Fibroblast of skin of right quadriceps (primary cell): ENCODE measurements at regions not wholly inside any gene's neighbourhood (a gene's known extent, or its start where the extent isn't known, plus 50 kb on each side); places are given as distances from the start of the nearest gene placed in this dataset.
"Not testable (repeated sequence)": the region's sequence is repeated elsewhere in the genome, so short reads cannot be mapped to it uniquely, and the experiment has no call there.

Source experiments
- DNase-seq: peaks from one replicate; pipeline ENCODE4 v3.0.0-alpha.2; 2013

DNA sequence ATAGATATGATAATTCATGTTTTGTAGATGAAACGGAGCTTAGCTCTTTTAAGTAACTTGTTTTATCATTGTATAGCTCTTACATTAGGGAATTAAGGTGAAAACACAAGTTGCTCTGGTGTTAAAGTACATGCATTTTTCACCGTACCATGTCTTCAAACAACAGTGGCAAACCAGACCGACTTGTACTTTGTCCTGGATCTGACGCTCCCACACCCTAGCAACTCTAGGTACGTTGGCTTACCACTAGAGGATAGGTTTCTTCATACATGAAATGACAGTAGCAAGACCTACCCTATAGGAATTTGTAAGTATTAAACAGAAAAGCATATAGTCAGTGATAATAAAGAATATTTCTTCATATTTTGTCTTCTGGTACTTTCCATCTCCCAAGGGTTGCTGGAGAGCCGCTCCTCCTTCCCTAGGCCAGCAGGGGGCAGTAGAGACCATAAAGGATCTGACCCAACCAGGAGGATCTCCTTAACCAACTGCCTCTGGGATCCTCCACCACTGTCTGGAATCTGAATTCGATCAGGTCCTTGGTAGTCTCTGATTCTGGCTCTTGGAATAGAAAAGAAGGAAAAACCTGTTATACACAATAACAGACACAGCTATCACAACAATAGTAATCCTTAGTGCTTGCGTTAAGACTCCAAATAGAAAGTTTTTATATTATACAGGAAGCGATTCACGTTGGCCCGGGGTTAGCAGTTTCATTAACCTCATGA is 136.7 kb downstream of the CAVIN4 start:
- DNase-seq: peak; percentile 49

DNA sequence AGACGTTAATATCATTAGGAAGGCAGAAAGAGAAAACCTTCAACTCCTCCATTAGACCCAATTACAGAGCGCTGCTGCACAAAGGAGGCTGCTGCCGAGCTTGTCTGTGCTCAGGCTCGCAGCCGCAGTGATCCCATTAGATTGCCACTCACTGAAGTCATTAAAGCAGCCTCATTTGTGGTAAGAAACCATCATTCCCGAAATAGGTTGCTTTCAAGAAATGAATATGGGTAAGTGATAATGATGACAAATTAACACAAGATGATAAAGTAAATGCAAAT is 137.2 kb downstream of the CAVIN4 start:
- DNase-seq: no peak

DNA sequence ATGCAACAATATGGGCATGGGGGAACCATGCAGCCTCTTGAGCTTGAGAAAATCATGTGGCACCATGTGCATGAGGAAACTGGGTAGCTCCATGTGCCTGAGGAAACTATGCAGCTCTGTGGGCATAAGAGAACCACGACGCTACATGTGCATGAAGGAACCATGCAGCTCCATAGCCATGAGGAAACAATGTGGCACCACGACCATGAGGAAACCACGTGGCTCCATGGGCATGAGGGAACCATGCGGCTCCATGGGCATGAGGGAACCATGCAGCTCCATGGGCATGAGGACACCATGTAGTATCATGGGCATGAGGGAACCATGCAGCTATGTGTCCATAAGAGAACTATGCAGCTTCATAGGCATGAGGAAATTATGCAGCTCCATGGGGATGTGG is 140.8 kb downstream of the CAVIN4 start:
- no peak for DNase-seq

DNA sequence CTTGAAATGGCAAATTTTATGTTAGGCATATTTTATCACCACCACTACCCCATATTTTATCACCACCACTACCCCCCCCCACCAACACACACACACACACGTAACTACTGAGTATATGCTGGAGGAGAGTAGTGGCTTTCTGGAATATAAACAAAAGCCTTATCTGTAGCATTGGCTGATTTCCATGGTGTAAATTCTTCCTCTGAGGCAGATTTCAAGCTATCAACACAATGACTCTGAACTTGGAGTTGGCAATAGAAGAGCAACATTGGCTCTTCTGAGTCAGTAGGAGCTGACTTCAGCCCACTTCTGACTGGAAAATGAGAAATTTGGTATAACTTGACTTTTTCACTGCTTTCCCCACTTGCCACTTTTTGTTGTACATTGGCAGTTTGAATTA is 143.0 kb downstream of the CAVIN4 start:
- DNase-seq: peak; percentile 53

DNA sequence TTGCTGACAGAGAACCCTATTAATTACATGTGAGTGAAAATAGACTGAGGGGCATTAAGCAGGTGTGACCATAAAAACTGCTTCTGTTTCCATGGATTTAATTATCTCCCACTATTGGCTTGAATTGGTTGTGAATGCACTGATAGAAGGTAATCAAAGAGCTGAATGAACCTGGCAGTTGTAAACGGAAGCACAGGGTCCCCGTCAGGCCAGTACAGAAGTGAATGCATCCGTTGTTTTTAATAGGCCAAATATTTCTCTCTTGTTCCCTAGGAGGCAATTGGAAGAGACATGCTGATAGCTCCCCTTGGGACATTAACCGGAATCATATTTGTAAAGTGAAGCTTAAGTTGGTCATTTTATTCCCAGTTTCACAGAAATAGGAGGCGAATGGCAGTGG is 147.0 kb downstream of the CAVIN4 start:
- DNase-seq: no peak

DNA sequence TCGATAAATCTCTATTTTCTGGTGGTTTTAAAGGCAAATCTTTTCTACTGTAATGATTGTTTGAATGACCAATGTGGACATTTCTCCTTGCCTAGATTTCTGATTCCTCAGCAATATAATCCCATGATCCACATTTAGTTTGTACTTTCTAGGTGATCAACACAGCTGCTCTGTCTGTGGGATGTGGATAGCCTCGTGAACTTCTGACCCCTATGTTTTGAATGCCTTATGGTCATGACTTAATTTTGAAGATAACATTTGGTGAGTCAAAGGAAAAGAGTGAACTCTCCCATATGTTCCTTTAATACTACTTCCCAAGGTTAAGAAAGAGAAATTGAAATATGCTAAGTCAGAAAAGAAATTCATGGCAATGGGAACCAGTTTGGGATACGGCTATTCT is 147.5 kb downstream of the CAVIN4 start:
- DNase-seq: no peak

DNA sequence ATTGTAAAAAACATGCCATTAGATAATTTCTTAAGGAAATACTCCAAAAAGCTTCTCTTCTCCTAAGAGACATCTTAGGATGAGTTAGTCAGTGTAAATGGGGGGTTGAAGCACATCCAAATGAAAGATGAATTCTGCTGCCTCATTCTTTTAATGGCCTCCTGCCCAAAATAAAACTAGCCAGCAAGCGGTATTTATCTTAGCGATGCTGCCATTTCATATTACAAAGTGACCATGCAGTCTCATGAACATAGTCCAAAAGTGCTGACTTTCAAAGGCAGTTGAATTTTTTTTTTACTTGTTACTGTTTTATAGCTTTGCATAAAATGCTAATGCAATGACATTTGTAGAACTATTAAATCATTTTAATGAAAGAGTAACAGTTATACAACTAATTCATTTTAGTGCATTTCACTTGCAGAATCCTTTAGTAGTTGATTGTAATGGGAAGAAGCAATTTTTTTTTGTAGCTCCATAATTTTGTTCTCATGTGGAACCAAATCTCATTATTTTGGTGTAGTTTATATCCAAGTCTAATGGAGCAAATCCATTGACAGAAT is 151.5 kb downstream of the CAVIN4 start:
- no peak for DNase-seq

DNA sequence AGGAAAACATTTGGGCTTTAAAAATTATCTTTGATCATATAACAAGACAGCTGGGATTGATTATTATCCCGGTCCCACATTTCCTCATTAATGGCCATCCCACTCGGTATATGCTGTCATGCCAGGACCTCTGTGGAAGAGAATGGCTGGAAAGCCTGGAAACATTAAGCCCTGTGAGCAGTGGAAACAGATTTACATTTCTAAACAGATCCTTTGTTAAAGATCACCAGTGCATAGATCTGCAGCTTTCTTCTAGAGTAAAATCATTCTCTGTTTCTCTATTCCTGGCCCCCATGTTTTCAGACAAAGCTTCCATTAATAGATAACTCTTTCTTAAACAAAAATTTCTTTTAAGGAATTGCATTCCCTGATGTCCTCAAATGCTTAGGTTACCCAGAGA is 152.2 kb downstream of the CAVIN4 start:
- no peak for DNase-seq

DNA sequence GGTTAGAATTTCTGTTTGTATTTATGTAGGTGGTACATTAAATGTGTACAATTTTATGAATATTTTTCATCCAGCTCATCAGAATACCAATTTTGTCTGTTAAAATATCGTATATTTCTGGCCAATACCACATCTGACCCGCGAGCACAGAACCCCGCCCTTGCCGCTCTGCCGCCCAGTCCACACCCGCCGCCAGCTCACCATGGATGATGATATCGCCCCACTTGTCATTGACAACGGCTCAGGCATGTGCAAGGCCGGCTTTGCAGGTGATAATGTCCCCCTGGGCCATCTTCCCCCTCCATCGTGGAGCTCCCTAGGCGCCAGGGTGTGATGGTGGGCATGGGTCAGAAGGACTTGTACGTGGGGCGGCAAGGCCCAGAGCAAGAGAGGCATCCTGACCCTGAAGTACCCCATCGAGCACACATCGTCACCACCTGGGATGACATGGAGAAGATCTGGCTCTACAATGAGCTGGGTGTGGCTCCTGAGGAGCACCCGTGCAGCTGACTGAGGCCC is 153.2 kb downstream of the CAVIN4 start:
- no peak for DNase-seq

DNA sequence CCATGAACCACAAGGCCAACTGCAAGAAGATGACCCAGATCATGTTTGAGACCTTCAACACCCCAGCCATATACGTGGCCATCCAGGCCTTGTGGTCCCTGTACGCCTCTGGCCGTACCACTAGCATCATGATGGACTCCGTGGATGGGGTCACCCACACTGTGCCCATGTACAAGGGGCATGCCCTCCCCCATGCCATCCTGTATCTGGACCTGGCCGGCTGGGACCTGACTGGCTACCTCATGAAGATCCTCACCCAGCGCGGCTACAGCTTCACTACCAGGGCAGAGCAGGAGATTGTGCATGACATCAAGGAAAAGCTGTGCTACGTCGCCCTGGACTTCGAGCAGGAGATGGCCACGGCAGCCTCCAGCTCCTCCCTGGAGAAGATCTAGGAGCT is 153.7 kb downstream of the CAVIN4 start:
- no peak for DNase-seq

DNA sequence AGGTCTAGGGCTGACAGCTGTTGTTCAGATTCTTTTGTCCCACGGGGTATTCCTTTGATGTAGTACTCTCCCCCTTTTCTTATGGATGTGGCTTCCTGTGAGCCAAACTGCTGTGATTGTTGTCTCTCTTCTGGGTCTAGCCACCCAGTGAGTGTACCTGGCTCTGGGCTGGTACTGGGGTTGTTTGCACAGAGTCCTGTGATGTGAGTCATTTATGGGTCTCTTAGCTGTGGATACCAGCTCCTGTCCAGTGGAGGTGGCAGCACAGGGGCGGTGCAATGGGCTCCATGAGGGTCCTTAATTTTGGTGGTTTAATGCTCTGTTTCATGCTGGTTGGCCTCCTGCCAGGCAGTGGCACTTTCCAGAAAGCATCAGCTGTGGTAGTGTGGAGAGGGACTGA is 161.3 kb downstream of the CAVIN4 start:
- no peak for DNase-seq

DNA sequence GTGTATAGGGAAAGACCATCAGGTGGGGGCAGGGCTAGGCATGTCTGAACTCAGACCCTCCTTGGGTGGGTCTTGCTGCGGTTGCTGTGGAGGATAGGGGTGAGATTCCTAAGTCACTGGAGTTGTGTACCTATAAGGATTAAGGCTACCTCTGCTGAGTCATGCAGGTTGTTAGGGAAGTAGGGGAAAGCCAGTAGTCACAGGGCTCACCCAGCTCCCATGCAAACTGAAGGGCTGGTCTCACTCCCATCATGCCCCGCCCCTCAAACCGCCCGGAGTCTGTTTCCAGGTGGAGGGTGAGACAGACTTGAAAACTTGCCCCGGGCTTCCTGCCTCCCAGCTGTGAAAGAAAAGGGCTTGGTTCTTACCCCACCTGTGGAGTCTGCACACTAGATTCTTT is 161.8 kb downstream of the CAVIN4 start:
- DNase-seq: no peak

DNA sequence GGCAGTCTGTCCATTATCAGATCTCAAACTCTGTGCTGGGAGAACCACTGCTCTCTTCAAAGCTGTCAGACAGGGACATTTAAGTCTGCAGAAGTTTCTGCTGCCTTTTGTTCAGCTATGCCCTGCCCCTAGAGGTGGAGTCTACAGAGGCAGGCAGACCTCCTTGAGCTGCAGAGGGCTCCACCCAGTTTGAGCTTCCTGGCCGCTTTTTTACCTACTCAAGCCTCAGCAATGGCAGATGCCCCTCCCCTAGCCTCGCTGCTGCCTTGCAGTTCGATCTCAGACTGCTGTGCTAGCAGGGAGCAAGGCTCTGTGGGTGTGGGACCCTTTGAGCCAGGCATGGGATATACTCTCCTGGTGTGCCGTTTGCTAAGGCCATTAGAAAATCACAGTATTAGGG is 171.1 kb downstream of the CAVIN4 start:
- DNase-seq: not testable (repeated sequence)

DNA sequence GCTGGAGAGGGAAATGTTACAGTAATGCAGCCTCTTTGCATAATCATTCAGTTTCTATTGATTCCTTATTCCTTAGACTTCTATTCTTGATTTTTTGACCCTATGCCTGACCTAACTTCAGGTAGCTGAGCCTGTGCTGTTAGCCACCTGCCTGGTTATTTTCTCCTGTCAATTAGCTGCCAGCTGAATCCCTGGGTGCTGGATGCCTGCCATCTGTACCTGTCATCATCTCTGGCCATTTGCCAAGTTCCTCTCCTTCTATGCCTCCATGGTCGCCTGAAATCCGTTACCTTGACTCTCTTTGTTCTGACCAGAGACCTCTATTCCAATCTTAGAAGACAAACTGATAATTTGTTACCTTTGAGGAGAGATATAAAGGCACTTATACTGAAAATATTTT is 178.3 kb downstream of the CAVIN4 start:
- no peak for DNase-seq

DNA sequence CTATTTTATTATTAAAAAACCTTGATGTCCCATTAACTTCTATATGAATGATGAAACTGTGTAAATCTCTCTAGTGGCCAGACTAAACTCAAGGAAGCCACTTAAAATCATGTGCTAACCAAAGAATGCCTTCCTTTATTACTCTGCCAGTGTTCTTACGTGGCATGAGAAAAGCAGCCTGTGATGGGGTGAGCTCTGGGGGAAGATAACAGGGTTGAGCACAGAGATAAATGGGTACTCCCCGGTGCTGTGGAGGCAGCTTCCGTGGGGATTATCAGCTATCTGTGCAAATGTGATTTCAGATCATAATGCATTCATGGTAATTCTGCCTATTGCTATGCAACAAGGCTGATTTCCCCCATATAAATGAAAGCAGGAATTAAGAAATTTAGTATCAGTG is 181.3 kb downstream of the CAVIN4 start:
- DNase-seq: no peak

DNA sequence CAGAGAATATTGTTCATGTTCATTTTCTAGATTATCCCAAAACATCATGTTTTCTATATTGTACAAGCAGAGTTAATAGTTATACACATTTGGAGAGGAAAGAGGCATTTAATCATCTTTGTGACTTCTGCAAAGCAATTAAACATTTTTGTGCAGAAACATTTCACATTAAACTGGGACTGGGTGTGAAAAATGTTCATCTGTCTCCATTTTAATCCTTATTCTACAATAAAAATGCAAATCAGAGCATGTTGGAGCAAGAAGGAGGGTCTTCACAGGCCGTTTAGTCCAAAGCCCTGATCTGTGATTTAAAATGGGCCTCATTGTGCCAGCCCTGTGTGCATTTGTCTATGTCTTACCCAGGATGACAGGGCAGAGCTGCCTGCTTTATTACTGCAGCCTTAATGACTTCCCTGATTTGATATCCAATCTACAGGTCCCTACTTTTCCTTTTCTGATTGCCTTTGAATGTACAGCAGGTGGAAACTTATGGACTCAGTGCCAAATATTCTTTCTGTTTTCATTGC is 183.5 kb downstream of the CAVIN4 start:
- DNase-seq: no peak

DNA sequence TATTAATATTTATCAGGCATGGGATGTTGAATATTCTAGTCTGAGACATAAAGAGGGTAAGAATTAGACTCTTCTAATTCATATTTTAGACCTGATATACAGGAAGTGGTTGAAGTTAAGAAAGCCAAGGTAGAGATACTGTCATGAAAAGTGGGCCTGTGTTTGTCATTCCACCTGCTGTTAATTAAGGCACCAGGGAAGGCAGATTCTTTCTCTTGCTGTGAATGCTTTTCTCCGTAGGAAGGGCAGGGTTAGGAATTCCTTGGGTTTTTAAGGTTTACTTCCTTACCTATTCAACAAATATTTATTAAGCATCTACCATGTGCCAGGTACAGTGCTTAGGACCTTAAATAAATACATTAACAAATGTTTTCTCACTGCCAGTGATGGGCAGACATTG is 196.4 kb downstream of the CAVIN4 start:
- no peak for DNase-seq

DNA sequence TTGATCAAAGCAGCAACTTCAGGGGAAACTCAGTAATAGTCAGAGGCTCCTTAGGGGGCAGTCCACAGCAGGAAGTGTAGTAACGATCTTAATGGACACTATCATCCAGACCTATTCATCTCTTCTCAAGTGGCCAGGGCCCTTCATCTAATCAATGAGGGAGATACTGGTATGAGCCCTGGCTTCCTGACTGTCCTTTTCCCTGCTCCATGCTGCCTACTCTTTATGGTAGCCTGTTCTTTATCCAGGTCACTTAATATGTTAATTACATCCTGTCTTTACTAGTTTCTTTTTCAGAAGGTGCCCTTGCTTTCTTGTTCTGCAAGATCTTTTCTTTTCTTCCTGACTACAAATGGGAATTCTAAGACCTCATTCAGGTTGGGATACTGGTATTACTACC is 197.1 kb downstream of the CAVIN4 start:
- no peak for DNase-seq

DNA sequence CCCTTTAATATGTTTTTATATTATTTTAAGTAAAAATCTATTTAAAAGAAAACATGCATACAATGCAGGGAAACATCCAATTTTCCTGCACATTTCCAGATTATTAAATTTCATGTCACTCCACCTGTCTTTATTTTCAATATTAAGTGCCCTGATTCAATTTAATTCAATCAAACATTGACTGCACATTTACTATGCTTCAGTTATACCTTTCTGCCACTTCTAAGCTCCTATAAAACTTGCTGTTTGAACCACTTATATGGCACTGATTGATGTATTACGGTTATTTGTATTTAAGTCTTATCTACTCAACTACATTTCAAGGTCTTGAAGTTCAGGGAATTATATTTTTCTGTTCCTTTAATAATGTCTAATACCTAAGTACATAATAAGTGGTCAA is 198.0 kb downstream of the CAVIN4 start:
- DNase-seq: no peak

DNA sequence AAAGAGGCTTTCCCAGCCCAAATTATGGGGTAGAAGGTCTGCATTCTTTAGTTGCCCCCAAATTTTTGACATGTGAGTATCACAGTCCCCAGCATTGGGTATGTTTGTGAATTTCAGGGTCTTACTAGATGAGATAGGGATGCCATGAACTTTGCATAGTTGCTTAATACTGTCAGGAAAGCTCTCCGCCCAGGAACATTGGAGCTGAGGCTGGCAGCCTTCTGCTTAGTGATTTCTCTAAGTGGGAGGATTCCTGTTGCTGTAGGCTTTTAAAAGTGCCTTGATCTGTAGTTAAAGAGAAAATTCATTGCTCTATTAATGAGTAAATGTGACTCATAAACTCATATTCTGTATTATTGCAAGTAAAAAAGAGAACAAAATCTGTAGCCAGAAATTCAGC is 206.9 kb downstream of the CAVIN4 start:
- DNase-seq: no peak

DNA sequence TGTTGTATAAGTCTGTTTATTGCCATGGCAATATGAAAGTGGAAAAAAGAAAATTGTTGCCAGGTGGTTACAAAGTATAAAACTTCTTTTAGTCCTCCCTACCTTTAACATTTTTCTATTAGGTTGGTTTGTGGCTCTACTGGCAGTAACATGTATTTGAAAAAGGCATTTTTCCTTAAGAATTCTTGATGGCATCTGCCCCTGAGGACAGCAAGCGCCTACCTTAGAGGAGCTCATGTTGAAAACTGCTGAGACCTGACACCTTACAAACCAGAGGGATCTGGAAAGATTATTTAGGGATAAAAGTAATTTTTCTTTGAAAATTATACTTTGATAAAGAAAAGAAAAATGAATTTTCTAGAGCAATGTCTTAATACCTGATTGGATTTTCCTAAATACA is 208.1 kb downstream of the CAVIN4 start:
- no peak for DNase-seq

DNA sequence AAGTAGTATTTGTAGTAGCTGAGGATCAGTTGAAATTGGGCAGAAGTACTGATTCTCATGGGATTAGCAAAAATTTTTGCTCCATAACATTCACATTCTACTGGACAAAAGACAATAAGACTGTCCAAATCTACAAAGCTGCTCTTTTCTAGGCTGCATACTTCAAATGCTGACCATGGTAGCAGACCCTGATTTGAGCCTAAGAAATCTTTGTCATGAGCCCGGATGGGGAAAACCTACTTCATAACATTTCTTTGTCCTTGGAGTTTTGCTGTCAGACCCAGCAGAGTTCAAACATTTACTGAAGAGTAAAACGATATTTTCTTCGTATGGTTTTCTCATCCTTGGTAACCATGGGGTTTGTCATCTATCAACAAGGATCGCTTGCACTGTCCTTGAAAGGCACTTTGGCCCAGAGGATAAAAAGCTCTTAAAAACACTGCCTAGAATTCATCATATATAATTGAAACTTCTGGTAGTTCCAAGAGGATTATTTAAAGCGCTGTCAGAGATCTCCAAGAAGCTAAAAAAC is 216.9 kb downstream of the CAVIN4 start:
- DNase-seq: no peak

DNA sequence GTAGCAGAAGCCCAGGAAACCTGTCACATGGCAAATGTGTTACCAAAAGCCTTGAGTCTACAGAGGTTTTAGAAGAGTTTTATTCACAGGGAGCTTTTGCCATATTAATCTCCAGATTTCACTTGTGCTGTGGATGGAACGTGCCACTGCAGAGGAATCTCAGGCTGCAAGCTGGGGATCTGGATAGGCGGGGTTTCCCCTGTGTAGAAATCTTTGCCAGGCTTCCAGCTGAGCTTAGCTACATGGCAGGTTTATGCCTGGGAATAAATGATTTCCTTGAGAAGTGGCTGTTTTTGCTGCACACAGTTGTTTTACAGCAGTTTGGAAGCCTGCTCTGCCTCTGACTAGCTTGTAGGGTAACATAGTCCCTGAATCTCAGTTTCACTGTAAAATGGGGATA is 224.6 kb upstream of the PLPPR1 start:
- no peak for DNase-seq

DNA sequence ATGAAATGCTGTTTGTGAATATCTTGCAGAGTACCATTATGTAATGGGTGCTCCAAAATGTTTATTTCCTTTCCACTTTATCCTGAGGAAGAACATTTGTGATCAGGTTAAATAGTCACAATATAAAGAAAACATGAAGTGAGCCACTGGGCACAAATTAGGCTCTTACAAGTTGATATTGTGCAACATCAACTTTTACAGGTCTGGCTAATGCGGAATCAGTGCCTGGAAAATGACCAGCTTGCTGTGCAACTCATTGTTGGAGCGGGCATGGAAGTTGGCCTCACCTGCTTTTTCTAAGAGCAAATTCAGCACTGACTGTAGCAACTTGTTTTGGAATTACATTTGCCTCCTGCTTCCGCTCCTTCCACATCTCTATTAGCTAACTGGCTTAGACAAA is 216.9 kb upstream of the PLPPR1 start:
- no peak for DNase-seq

DNA sequence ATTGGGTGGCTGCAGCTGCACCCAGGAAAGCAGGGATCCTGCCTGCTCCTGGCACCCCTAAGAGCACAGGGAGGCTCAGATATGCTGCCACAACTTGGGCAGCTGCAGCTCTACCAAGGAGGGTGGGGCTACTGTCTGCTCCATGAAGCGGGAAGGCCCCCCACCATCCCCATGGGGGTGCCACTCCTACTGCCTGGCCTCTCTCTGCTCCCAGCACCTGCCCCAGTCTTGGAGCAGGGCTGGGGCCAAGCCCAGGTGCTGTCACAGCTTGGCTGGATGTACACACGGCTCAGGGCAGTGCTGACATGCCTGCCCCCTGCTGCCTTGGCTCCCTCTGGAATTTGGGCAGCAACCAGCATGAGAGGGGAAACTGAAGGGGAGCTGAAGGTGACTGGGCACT is 214.7 kb upstream of the PLPPR1 start:
- no peak for DNase-seq
